ENCODE measurements at regions not wholly inside any gene's neighbourhood (a gene's known extent, or its start where the extent isn't known, plus 50 kb on each side); places are given as distances from the start of the nearest gene placed in this dataset.

- H3K27me3 Mint-ChIP-seq (ENCODE audit: low read depth in 2 of 2), result no peaks in the 10 kb centered on the region
- H3K36me3 ChIP-seq (ENCODE audit: control insufficient read depth, insufficient read depth, low read length), result no peaks in the 10 kb centered on the region
- H3K9me3 Mint-ChIP-seq, result peaks cover 21 to 23% of the 10 kb centered on the region in 2 donors
- H3K27ac Mint-ChIP-seq, result no peak overlapping the region
- ATAC-seq (no peak), DNase-seq (no peak)
- H3K4me3 ChIP-seq (ENCODE audit: low read length), result no peak overlapping the region
- no peaks in the 10 kb centered on the region for H3K36me3 Mint-ChIP-seq
- H3K4me3 Mint-ChIP-seq, result no peak overlapping the region
- TF ChIP-seq CTCF (IDR thresholded peaks at IDR 0.05), result no peak
- no peak overlapping the region for H3K27ac ChIP-seq (ENCODE audit: low read length)
- no peaks in the 10 kb centered on the region for H3K9me3 ChIP-seq (ENCODE audit: control insufficient read depth, insufficient read depth, low read length)
- H3K4me1 Mint-ChIP-seq, result no peaks in the 10 kb centered on the region
- intact Hi-C loops (cut with micrococcal nuclease), result no loop called here
- WGBS (ENCODE audit: insufficient coverage), result 22% methylated on average over 1 of the region's 1 CpG
- no peaks in the 10 kb centered on the region for H3K27me3 ChIP-seq (ENCODE audit: control insufficient read depth, insufficient read depth, low read length)
- H3K4me1 ChIP-seq (ENCODE audit: control insufficient read depth, insufficient read depth, low read length), result no peaks in the 10 kb centered on the region
Observed at GRCh38 chr18:39825485-39826150, 2129.4 kb upstream of the PIK3C3 start.

GRCh38 chr18:39806525-39806924 lies 2148.5 kb upstream of the PIK3C3 start:
- 50% methylated on average over 1 of the region's 3 CpGs for WGBS (ENCODE audit: insufficient coverage)
- peaks cover 3% of the 10 kb centered on the region for H3K9me3 ChIP-seq (ENCODE audit: control insufficient read depth, insufficient read depth, low read length)
- no peaks in the 10 kb centered on the region for H3K36me3 ChIP-seq (ENCODE audit: control insufficient read depth, insufficient read depth, low read length)
- TF ChIP-seq CTCF (IDR thresholded peaks at IDR 0.05), result no peak
- no peak for DNase-seq
- Mint-ChIP-seq H3K36me3 (no peaks in the 10 kb centered on the region), H3K27me3 (ENCODE audit: low read depth in 2 of 2) (no peaks in the 10 kb centered on the region), H3K4me1 (no peaks in the 10 kb centered on the region), H3K4me3 (no peak overlapping the region), H3K27ac (no peak overlapping the region), H3K9me3 (peaks cover 3 to 6% of the 10 kb centered on the region in 2 donors)
- no peak for ATAC-seq
- intact Hi-C loops (cut with micrococcal nuclease), result no loop called here
- no peak overlapping the region for H3K4me3 ChIP-seq (ENCODE audit: low read length)
- H3K27ac ChIP-seq (ENCODE audit: low read length), result no peak overlapping the region
- H3K4me1 ChIP-seq (ENCODE audit: control insufficient read depth, insufficient read depth, low read length), result no peaks in the 10 kb centered on the region
- H3K27me3 ChIP-seq (ENCODE audit: control insufficient read depth, insufficient read depth, low read length), result no peaks in the 10 kb centered on the region

GRCh38 chr18:39805218-39805617 lies 2149.8 kb upstream of the PIK3C3 start:
- no peak for TF ChIP-seq CTCF (IDR thresholded peaks at IDR 0.05)
- peaks cover under 1% of the 10 kb centered on the region for H3K4me1 ChIP-seq (ENCODE audit: control insufficient read depth, insufficient read depth, low read length)
- Mint-ChIP-seq H3K9me3 (peaks cover 3 to 6% of the 10 kb centered on the region in 2 donors), H3K27ac (no peak overlapping the region), H3K27me3 (ENCODE audit: low read depth in 2 of 2) (no peaks in the 10 kb centered on the region), H3K36me3 (no peaks in the 10 kb centered on the region), H3K4me3 (no peak overlapping the region), H3K4me1 (peaks cover 0 to 5% of the 10 kb centered on the region in 2 donors)
- no peak for DNase-seq
- no peaks in the 10 kb centered on the region for H3K36me3 ChIP-seq (ENCODE audit: control insufficient read depth, insufficient read depth, low read length)
- H3K27me3 ChIP-seq (ENCODE audit: control insufficient read depth, insufficient read depth, low read length), result no peaks in the 10 kb centered on the region
- intact Hi-C loops (cut with micrococcal nuclease), result no loop called here
- H3K4me3 ChIP-seq (ENCODE audit: low read length), result no peak overlapping the region
- no peak overlapping the region for H3K27ac ChIP-seq (ENCODE audit: low read length)
- peaks cover 7% of the 10 kb centered on the region for H3K9me3 ChIP-seq (ENCODE audit: control insufficient read depth, insufficient read depth, low read length)
- WGBS (ENCODE audit: insufficient coverage), result 88% methylated on average over 1 of the region's 1 CpG
- ATAC-seq, result no peak
